ENCODE measurements at regions not wholly inside any gene's neighbourhood (a gene's known extent, or its start where the extent isn't known, plus 50 kb on each side); places are given as distances from the start of the nearest gene placed in this dataset.
A peak's percentile ranks its signal among the peaks of the same experiment; 100 is the strongest.
"Not testable (repeated sequence)": the region's sequence is repeated elsewhere in the genome, so short reads cannot be mapped to it uniquely, and the experiment has no call there.

DNA sequence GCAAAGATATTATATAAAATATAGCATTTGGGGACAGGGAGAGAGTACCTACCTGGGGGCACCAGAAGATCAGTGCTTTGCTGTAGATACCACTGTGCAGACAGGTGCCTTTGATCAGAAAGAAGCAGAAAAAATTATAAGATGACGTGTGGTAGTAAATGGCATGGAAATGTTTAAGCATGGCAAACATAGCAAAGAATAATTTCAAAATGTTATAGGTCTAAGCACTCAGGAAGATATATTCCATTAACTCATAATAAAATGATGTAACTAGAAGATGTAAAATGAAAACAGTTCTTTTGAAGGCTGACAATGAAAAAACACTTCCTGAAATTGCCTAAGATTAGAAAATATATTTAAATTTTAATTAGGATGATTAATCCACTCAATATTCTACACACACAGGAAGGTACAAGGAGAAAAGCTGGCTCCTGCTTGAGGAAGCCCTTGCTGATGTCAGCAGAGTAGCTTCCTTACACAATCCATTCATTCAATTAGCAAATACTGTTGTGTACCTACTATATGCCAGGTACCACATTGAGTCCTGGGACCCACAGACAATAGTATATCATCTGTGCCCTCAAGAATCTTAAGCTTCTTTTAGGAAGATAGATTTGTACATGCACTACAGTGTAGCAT, 290.2 kb upstream of the CNR1 start:
- no peaks in the 10 kb centered on the region for H3K9me3 Mint-ChIP-seq
- H3K27ac Mint-ChIP-seq, result no peak overlapping the region
- no peaks in the 10 kb centered on the region for H3K36me3 Mint-ChIP-seq (ENCODE audit: low read depth)
- H3K4me3 Mint-ChIP-seq, result no peak overlapping the region
- no peaks in the 10 kb centered on the region for H3K27me3 Mint-ChIP-seq
- intact Hi-C loops (cut with micrococcal nuclease), result no loop called here
- no peaks in the 10 kb centered on the region for H3K4me1 Mint-ChIP-seq (ENCODE audit: low read depth)

DNA sequence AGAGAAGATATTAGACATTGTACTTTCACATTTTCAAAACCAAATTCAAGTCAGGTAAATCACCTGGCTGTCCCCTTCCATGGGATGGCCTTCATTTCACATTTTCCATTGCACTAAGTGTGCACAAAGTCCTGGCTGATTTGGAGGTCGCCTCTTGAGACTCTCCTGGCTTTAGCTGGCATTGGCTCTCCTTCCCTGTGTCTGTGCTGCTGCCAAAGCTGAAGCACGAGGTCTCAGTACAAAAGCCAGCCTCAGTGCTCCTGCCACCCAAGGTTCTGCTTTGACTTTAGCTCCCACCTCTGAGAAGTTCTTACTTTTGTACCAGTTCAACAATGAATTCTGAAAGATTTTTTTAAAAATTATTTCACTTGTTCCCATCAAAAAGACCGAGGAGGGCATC, 289.2 kb upstream of the CNR1 start:
- Mint-ChIP-seq H3K27me3 (no peaks in the 10 kb centered on the region), H3K4me3 (no peak overlapping the region), H3K4me1 (ENCODE audit: low read depth) (peaks cover 6% of the 10 kb centered on the region), H3K9me3 (peaks cover 7% of the 10 kb centered on the region), H3K27ac (no peak overlapping the region), H3K36me3 (ENCODE audit: low read depth) (no peaks in the 10 kb centered on the region)
- intact Hi-C loops (cut with micrococcal nuclease), result no loop called here

DNA sequence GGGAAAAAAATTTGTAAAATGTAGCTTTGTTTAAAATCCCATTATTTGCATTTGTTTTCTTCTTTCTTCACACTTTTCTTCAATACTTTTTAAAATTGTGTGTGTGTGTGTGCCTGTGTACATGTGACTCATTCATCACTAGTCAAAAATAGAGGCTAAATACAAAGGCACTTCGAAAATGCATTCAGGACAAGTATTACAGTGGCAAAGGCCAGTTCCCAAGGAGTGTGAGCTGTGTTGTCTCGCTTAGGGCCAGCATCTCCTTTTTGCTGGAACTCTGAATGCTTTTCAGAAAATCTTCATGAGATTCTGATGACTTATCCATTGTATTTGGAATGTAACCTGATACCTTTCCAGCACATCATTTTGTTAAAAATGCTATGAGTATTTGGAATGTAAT, 288.5 kb upstream of the CNR1 start:
- Mint-ChIP-seq H3K27me3 (no peaks in the 10 kb centered on the region), H3K36me3 (ENCODE audit: low read depth) (no peaks in the 10 kb centered on the region), H3K27ac (no peak overlapping the region), H3K9me3 (peaks cover 10% of the 10 kb centered on the region), H3K4me1 (ENCODE audit: low read depth) (peaks cover 7% of the 10 kb centered on the region), H3K4me3 (no peak overlapping the region)
- intact Hi-C loops (cut with micrococcal nuclease), result no loop called here

DNA sequence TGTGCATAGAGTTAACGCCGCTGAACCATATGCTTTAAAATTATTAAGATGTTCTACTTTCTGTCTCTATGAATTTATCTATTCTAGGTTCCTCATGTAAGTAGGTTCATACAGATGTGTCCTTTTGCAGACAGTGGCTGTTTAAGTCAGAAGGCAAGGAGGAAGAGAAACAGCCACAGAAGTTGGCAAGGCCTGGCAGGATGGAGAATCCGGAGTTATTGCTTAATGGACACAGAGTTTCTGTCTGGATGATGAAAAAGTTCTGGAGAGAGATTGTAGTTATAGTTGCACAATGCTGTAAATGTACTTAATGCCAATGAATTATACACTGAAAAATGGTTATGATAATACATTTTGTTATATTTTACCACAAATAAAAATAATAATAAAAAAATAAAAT, 283.6 kb upstream of the CNR1 start:
- H3K4me3 Mint-ChIP-seq, result no peak overlapping the region
- intact Hi-C loops (cut with micrococcal nuclease), result no loop called here
- peaks cover 15% of the 10 kb centered on the region for H3K4me1 Mint-ChIP-seq (ENCODE audit: low read depth)
- H3K36me3 Mint-ChIP-seq (ENCODE audit: low read depth), result no peaks in the 10 kb centered on the region
- no peaks in the 10 kb centered on the region for H3K27me3 Mint-ChIP-seq
- no peak overlapping the region for H3K27ac Mint-ChIP-seq
- H3K9me3 Mint-ChIP-seq, result peaks cover 10% of the 10 kb centered on the region

DNA sequence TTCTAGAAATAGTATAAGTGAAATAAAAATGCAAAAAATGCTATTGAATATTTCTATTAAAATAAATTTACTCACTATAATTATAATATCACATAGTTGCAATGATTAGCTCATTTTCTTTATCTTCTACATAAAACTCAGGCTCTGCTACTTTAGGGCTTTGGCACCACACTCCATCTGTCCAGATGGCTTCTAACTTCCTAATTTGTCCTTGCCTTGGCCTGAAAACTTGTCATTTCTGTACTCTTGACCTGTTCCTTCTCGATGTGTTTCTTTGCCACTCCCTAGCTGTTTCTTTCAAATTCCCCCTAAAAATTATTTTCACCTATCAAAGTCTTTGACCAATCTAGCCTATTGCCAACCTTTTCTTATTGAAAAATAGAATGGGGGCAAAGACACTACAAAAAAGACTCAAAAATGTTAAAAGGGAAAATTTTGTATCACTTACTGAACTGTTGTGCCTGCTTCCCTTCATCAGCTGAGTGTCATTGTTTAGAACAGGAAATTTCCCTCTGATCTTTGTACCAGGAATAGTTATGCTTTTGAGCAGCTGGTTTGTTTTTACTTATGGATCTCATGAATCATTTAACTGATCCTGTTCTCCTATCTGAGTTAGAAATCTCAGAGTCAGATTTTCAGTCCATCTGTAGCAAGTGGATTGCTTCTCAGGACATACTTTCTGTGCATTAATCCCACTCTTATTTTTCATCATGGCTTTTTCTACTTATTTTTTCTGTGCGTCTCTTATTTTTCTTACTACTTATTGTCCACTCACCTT, 279.2 kb upstream of the CNR1 start:
- H3K9me3 Mint-ChIP-seq, result peaks cover 3% of the 10 kb centered on the region

DNA sequence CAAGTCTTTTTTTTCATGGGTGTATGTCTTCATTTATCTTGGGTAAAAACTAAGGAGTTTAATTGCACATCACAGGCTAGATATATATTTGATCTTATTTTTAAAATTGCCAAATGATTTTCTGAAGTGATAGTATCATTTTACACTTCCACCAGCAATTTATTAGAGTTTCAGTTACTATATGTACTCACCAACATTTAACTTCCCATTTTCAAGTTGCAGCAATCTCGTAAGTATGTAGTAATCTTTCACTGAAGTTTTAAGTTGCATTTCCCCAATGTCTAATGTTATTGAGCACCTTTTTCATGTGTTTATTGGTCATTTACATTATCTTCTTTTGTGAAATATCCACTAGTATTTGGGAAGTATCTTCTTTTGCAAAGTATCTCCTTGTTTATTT, 277.4 kb upstream of the CNR1 start:
- H3K27ac Mint-ChIP-seq, result no peak overlapping the region

More for the DNA sequence above, 279.2 kb upstream of the CNR1 start:
- Mint-ChIP-seq H3K27me3 (no peaks in the 10 kb centered on the region), H3K4me3 (no peak overlapping the region), H3K4me1 (ENCODE audit: low read depth) (peaks cover 10% of the 10 kb centered on the region), H3K36me3 (ENCODE audit: low read depth) (no peaks in the 10 kb centered on the region), H3K27ac (peak overlapping the region; percentile 22)
- intact Hi-C loops (cut with micrococcal nuclease), result no loop called here

DNA sequence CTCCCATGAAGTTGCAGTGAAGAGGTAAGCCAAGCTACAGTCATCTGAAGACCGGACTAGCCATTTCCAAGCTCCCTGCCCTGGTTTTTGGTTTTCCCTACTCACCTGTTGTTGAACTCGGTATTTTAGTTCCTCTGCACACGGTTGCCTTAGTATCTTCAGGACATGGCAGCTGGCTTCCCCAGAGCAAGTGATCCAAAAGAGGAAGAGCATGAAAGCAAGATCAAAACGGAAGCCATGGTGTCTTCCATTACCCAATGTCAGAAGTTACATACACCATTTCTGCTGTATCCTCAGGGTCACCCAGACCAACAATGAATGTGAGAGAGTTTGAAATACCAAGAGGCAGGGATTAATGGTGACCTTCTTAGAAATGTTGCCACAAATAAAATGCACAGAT, 276.6 kb upstream of the CNR1 start:
- intact Hi-C loops (cut with micrococcal nuclease), result no loop called here
- Mint-ChIP-seq H3K9me3 (no peaks in the 10 kb centered on the region), H3K27ac (no peak overlapping the region), H3K4me3 (no peak overlapping the region), H3K4me1 (ENCODE audit: low read depth) (peaks cover 8% of the 10 kb centered on the region), H3K27me3 (no peaks in the 10 kb centered on the region), H3K36me3 (ENCODE audit: low read depth) (no peaks in the 10 kb centered on the region)

More for the DNA sequence above, 277.4 kb upstream of the CNR1 start:
- Mint-ChIP-seq H3K4me1 (ENCODE audit: low read depth) (peaks cover 8% of the 10 kb centered on the region), H3K36me3 (ENCODE audit: low read depth) (no peaks in the 10 kb centered on the region), H3K4me3 (no peak overlapping the region), H3K27me3 (no peaks in the 10 kb centered on the region), H3K9me3 (no peaks in the 10 kb centered on the region)
- intact Hi-C loops (cut with micrococcal nuclease), result no loop called here

DNA sequence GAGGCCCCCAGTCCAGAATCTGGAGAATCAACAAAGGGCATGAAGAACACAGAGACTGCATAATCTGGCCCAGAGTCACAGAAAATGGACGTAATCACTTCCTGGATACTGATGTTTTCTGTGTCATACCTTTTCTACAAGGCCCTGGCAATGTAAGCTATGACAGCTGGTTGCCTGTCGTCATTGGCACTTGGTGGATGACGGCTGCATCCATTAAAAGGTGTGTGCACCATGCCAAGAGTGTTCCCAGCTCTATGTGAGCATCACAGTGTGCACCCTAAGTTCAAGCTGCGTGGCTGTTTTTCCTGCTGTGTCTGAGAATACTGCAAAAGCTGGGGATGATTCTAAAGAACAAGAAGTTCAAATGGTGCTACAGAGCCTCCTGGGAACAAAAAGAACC, 275.2 kb upstream of the CNR1 start:
- no peak overlapping the region for H3K27ac Mint-ChIP-seq
- no peak overlapping the region for H3K4me3 Mint-ChIP-seq
- no peaks in the 10 kb centered on the region for H3K36me3 Mint-ChIP-seq (ENCODE audit: low read depth)
- no peaks in the 10 kb centered on the region for H3K27me3 Mint-ChIP-seq
- H3K4me1 Mint-ChIP-seq (ENCODE audit: low read depth), result peaks cover 8% of the 10 kb centered on the region
- no peaks in the 10 kb centered on the region for H3K9me3 Mint-ChIP-seq
- intact Hi-C loops (cut with micrococcal nuclease), result no loop called here

DNA sequence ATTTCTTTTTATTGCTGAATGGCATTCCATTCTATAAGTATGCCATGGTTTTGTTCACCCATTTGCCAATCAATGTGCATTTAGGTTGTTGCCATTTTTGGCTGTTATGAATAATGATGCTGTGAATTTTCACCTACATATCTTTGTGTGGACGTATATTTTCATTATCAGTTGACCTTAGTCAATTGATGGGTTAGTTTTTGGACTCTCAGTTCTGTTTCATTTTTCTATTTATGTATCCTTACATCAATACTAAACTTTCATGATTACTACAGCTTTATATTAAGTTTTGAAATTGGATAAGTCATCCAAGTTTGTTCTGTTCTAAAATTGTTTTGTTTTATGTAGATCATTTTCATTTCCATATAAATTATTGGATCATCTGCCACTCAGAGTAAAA, 261.9 kb upstream of the CNR1 start:
- peaks cover 2% of the 10 kb centered on the region for H3K9me3 Mint-ChIP-seq

DNA sequence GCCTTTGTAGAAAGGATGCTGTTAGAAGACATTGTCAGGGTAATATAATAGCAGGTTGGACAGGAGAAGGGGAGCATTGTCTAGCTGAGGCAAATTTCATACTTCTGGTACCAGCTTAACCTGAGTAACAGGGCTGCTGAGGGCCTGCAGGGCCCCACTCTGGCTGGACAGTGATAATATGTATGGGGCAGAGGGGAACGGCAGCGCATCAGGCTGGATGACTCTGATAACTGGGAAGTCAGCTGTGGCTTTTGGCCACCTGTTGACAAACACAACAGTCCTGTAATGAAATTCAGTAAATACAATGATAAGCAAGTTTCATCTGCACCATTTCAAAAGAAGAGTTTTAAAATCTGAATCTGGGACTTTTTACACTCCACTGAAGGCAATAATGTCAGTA, 259.9 kb upstream of the CNR1 start:
- Mint-ChIP-seq H3K36me3 (ENCODE audit: low read depth) (no peaks in the 10 kb centered on the region), H3K27ac (no peak overlapping the region), H3K4me1 (ENCODE audit: low read depth) (no peaks in the 10 kb centered on the region), H3K27me3 (no peaks in the 10 kb centered on the region), H3K9me3 (peaks cover 6% of the 10 kb centered on the region), H3K4me3 (no peak overlapping the region)
- intact Hi-C loops (cut with micrococcal nuclease), result no loop called here

More for the DNA sequence above, 261.9 kb upstream of the CNR1 start:
- Mint-ChIP-seq H3K27me3 (no peaks in the 10 kb centered on the region), H3K4me3 (no peak overlapping the region), H3K27ac (no peak overlapping the region), H3K4me1 (ENCODE audit: low read depth) (no peaks in the 10 kb centered on the region), H3K36me3 (ENCODE audit: low read depth) (no peaks in the 10 kb centered on the region)
- intact Hi-C loops (cut with micrococcal nuclease), result no loop called here

DNA sequence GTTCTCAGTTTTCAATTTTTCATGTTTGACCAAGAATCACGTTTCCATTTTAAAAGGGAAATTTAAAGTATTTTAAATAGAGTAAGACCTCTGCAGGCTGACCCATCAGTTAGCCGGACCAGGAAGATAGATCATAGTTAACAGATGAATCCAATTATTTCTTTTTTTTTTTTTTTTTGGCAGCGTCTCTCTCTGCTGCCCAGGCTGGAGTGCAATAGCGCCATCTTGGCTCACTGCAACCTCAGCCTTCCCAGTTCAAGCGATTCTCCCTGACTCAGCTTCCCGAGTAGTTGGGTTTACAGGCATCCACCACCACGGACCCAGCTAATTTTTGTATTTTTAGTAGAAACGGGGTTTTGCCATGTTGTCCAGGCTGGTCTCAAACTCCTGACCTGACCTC, 256.7 kb upstream of the CNR1 start:
- intact Hi-C loops (cut with micrococcal nuclease), result no loop called here
- no peaks in the 10 kb centered on the region for H3K4me1 Mint-ChIP-seq (ENCODE audit: low read depth)
- no peak overlapping the region for H3K4me3 Mint-ChIP-seq
- H3K36me3 Mint-ChIP-seq (ENCODE audit: low read depth), result no peaks in the 10 kb centered on the region
- peaks cover 23% of the 10 kb centered on the region for H3K9me3 Mint-ChIP-seq
- H3K27ac Mint-ChIP-seq, result no peak overlapping the region
- no peaks in the 10 kb centered on the region for H3K27me3 Mint-ChIP-seq

DNA sequence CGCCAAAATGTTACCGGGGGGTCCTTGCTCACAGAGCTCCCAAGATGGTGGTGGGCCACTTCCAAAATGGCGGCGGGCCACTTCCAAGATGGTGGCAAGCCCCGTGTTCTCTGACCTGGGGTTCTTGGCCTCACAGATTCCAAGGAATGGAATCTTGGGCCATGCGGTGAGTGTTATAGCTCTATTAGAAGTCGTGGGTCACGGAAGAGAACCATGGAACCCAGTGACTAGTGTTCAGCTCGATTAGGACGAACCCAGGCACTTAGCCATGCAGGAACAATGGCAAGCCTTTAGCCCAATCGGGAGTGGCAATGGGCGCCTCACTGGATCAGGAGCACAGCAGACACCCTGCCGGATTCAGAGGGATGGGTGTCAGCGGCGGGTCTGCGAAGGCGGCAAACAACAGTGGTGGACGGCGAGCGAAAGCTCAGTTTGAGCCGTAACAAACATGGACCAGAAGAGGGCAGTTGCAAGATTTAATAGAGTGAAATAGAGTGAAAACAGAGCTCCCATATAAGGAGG, 254.9 kb upstream of the CNR1 start:
- H3K9me3 Mint-ChIP-seq, result peaks cover 26% of the 10 kb centered on the region
- H3K36me3 Mint-ChIP-seq (ENCODE audit: low read depth); H3K27ac Mint-ChIP-seq; H3K4me1 Mint-ChIP-seq (ENCODE audit: low read depth); intact Hi-C loops (cut with micrococcal nuclease); H3K4me3 Mint-ChIP-seq; H3K27me3 Mint-ChIP-seq: not testable (repeated sequence)

DNA sequence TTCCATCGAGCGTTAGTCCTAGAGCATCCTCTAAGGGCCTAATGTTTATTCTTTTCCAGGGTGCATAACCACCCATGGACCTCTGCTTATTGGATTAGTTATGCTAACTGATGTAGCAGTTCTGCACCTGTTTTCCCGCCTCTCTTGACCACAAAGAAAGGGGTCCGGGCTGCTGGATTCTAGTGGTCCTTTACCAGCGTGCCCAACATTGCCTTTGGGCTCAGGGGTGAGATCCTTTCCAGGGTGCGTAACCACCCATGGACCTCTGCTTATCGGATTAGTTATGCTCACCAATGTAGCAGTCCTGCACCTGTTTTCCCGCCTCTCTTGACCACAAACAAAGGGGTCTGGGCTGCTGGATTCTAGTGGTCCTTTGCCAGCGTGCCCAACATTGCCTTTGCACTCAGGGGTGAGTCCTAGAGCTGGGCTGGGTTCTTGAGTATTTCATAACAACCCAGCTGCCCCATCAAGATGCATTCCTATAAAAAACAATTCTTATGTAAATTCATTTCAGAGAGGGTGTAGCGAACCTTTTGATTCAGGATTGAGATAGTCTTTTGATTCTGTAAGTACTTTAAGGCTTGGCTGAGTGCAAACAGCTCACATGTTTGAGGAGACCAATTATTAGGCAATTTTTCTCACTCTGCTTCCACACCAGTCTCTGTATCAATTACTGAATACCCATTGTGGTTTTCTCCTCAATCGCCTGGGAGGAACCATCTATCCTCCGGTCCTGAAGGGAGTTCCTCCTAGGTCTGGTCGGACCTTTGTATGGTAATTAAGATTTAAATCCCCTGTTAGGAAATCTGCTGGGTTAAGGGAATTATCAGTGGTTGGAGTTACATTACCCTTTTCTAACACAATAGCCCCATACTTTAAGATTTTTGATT, 253.0 kb upstream of the CNR1 start:
- H3K4me3 Mint-ChIP-seq; H3K27ac Mint-ChIP-seq; H3K4me1 Mint-ChIP-seq (ENCODE audit: low read depth); intact Hi-C loops (cut with micrococcal nuclease); H3K36me3 Mint-ChIP-seq (ENCODE audit: low read depth); H3K27me3 Mint-ChIP-seq: not testable (repeated sequence)
- peaks cover 26% of the 10 kb centered on the region for H3K9me3 Mint-ChIP-seq

DNA sequence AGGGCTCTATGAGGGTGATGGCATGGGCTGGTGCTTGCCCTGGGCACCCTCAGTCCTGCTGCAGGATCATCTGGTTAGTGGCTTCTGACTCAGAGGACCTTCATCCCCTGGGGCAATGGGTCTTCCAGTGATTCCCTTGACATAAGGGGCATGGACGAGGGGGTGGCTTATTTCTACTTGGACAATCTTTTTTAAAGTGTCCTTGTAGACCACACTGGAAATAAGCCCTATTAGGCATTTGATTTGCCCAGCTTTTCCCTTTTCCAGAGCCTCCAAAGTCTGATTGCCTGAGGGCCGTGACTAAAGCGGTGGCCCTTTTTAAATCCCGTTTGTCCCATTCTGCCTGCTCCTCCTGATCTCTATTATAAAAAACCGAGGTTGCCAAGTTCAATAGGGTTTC, 251.2 kb upstream of the CNR1 start:
- peaks cover 26% of the 10 kb centered on the region for H3K9me3 Mint-ChIP-seq
- H3K27ac Mint-ChIP-seq; intact Hi-C loops (cut with micrococcal nuclease); H3K4me1 Mint-ChIP-seq (ENCODE audit: low read depth); H3K4me3 Mint-ChIP-seq; H3K27me3 Mint-ChIP-seq; H3K36me3 Mint-ChIP-seq (ENCODE audit: low read depth): not testable (repeated sequence)
